ENCODE measurements at regions not wholly inside any gene's neighbourhood (a gene's known extent, or its start where the extent isn't known, plus 50 kb on each side); places are given as distances from the start of the nearest gene placed in this dataset.

GRCh38 chr1:222865718-222866117 is 50.9 kb downstream of the DISP1 start:
- TF ChIP-seq EZH2 (IDR thresholded peaks at IDR 0.05) (no peak), CTCF (IDR thresholded peaks at IDR 0.05) (no peak)

Data from neural progenitor cell (in vitro differentiated cells).